ENCODE measurements at regions not wholly inside any gene's neighbourhood (a gene's known extent, or its start where the extent isn't known, plus 50 kb on each side); places are given as distances from the start of the nearest gene placed in this dataset.

GRCh38 chr19:32020538-32020937 is 324.9 kb upstream of the ZNF507 start:
- no peak for TF ChIP-seq FOXA1 (IDR thresholded peaks at IDR 0.05)
- no peak for TF ChIP-seq CTCF (IDR thresholded peaks at IDR 0.05; ENCODE audit: low read depth, low read length, missing input control)
- no peak for TF ChIP-seq RAD21 (IDR thresholded peaks at IDR 0.05)
- no peak for TF ChIP-seq GABPA (IDR thresholded peaks at IDR 0.05 in 1 of 2, conservative IDR thresholded peaks at IDR 0.05 in 1 of 2)
- TF ChIP-seq HNF4A (conservative IDR thresholded peaks at IDR 0.05) = no peak
- TF ChIP-seq TAF1 (conservative IDR thresholded peaks at IDR 0.05) = no peak
- TF ChIP-seq JUND (IDR thresholded peaks at IDR 0.05) = no peak
- TF ChIP-seq REST (IDR thresholded peaks at IDR 0.05) = no peak
